Stimulated activated CD4-positive, alpha-beta T cell treated with anti-CD3 and anti-CD28 coated beads, Interleukin-12 subunit alpha, Interleukin-12 subunit beta, amount 100 ng/mL, for 4 hours (primary cell): ENCODE measurements at regions not wholly inside any gene's neighbourhood (a gene's known extent, or its start where the extent isn't known, plus 50 kb on each side); places are given as distances from the start of the nearest gene placed in this dataset.
"Not testable (repeated sequence)": the region's sequence is repeated elsewhere in the genome, so short reads cannot be mapped to it uniquely, and the experiment has no call there.

ENCODE experiments used
- DNase-seq: peaks from one replicate; pipeline ENCODE4 v3.0.0-alpha.2; 2020

GRCh38 chr6:156260815-156261214, 516.4 kb upstream of the ARID1B start:
- DNase-seq: no peak

GRCh38 chr6:156258981-156259380, 518.2 kb upstream of the ARID1B start:
- no peak for DNase-seq

- DNase-seq: no peak
Measured at GRCh38 chr6:156256161-156256560, 521.0 kb upstream of the ARID1B start.

GRCh38 chr6:156254240-156254639, 522.9 kb upstream of the ARID1B start:
- DNase-seq: no peak

GRCh38 chr6:156250593-156250992, 526.6 kb upstream of the ARID1B start:
- no peak for DNase-seq

- DNase-seq: no peak
Measured at GRCh38 chr6:156242206-156242605, 535.0 kb upstream of the ARID1B start.

GRCh38 chr6:156231026-156231765, 546.0 kb upstream of the ARID1B start:
- DNase-seq: no peak

GRCh38 chr6:156219973-156220372, 557.2 kb upstream of the ARID1B start:
- no peak for DNase-seq

GRCh38 chr6:156205678-156206077, 571.5 kb upstream of the ARID1B start:
- no peak for DNase-seq

- no peak for DNase-seq
Measured at GRCh38 chr6:156199182-156199581, 578.0 kb upstream of the ARID1B start.

- DNase-seq: no peak
Measured at GRCh38 chr6:156197513-156197912, 579.7 kb upstream of the ARID1B start.

GRCh38 chr6:156194981-156195380, 582.2 kb upstream of the ARID1B start:
- no peak for DNase-seq

GRCh38 chr6:156193381-156193780, 583.8 kb upstream of the ARID1B start:
- no peak for DNase-seq

- no peak for DNase-seq
Measured at GRCh38 chr6:156191895-156192294, 585.3 kb upstream of the ARID1B start.

GRCh38 chr6:156191390-156191789, 585.8 kb upstream of the ARID1B start:
- not testable (repeated sequence) for DNase-seq

- DNase-seq: no peak
Measured at GRCh38 chr6:156190270-156190669, 586.9 kb upstream of the ARID1B start.

GRCh38 chr6:156189714-156190113, 587.5 kb upstream of the ARID1B start:
- DNase-seq: no peak

GRCh38 chr6:156189195-156189594, 588.0 kb upstream of the ARID1B start:
- DNase-seq: no peak

GRCh38 chr6:156185113-156185512, 592.1 kb upstream of the ARID1B start:
- no peak for DNase-seq

- DNase-seq: no peak
Measured at GRCh38 chr6:156183678-156184077, 593.5 kb upstream of the ARID1B start.

GRCh38 chr6:156182356-156182755, 594.8 kb upstream of the ARID1B start:
- DNase-seq: no peak

- no peak for DNase-seq
Measured at GRCh38 chr6:156181506-156181905, 595.7 kb upstream of the ARID1B start.

- no peak for DNase-seq
Measured at GRCh38 chr6:156175971-156176421, 601.2 kb upstream of the ARID1B start.

GRCh38 chr6:156175433-156175832, 601.7 kb upstream of the ARID1B start:
- DNase-seq: no peak
